NAMALWA (cell line): ENCODE measurements at regions not wholly inside any gene's neighbourhood (a gene's known extent, or its start where the extent isn't known, plus 50 kb on each side); places are given as distances from the start of the nearest gene placed in this dataset.

Experiments
- DNase-seq: peaks from one replicate; pipeline ENCODE4 v3.0.0-alpha.2; 2015; ENCODE audit warnings: low spot score

DNA sequence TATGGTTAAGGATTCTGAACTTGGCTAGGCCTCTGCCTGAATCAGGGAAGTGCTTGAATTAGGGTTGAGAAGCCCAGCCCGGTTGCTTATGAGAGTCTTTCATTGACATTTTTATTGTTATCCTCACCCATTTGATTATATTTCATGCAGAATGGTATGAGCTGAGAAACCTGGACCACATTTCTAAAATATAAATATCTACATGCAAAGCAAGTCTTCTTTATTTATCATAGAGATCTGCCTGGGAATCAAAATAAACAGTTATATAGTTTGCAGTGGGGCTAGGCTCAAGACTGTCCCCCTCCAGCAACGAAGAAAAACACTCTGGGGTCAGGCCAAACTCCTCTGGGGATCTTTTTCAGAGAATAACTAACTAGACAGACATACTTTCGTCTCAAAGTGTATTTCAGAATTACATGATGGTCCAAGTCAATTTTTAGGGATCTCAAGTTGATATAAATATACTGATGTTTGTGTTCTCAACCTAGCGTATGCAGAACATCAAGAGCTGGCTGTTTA, 675.4 kb upstream of the NR2F2 start:
- DNase-seq = no peak

DNA sequence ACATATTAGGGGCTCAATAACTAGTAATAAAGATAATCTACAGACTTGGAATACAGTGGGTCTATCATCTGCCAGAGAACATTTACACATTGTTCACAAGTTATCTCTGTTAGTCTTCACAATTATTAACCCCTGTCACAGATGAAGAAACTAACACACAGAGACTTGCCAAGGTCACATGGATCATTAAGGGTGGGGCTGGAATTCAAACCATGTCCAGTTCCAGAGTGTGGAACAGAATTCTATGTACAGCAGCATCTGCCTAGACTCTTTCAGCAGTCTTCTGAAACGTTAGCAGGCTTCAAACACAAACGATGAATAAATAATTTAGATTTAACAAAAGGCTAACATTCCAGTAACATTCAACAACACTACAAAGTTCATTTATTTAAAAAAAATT, 673.9 kb upstream of the NR2F2 start:
- DNase-seq = no peak

DNA sequence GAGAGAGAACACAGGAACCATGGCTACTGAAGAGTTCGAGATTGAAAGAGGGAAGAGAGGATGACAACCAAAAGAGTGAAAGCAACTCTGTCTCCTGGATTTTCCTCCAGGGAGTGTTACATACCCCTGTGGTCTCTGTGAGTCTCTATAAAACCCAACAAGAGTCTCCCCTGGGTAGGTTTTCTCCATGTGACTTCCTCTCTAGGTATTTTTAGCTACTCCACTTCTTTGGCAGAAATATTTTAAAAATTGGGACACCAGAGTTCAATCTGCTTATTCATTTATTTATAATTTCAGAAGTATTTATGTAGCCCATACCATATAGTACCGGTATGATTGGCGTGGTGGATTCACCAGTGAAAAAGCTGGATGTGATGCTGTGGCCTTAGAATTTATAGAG, 671.7 kb upstream of the NR2F2 start:
- DNase-seq = no peak

DNA sequence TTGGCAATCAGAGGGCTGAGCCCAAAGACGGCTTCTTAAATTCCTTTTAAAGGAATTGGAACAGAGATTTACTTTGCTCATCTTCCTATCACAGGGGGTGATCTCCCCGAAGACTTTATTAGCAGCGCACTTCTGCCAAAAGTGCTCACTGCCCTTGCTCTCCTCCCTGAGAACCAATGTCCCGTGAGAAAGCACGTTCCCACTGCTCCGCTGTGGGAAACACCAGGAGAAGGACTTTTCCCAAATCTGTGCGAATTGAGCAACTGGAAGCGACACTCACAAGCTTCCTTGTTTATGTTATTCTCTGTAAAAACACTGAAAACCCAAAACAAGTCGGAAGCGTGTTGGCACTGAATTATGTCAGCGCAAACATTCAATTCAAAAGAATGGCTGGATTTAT, 670.8 kb upstream of the NR2F2 start:
- no peak for DNase-seq

DNA sequence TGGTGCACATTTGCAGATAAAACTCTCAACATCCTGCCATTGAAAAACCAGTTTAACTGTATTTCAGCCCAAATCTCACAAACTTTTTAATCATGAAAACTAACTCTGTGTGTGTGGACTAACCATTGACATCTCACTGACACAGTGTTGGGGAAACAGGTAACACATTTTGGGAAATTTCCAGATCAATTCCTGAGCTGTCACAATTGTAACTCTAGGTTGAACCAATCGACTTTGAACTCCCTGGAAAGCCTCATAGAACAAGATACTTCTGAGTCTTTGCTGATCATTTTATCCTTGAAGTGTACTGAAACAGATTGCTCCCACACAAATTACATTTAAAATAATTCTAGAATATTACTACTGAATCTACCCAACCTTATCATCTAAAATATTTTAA, 667.9 kb upstream of the NR2F2 start:
- DNase-seq = no peak

DNA sequence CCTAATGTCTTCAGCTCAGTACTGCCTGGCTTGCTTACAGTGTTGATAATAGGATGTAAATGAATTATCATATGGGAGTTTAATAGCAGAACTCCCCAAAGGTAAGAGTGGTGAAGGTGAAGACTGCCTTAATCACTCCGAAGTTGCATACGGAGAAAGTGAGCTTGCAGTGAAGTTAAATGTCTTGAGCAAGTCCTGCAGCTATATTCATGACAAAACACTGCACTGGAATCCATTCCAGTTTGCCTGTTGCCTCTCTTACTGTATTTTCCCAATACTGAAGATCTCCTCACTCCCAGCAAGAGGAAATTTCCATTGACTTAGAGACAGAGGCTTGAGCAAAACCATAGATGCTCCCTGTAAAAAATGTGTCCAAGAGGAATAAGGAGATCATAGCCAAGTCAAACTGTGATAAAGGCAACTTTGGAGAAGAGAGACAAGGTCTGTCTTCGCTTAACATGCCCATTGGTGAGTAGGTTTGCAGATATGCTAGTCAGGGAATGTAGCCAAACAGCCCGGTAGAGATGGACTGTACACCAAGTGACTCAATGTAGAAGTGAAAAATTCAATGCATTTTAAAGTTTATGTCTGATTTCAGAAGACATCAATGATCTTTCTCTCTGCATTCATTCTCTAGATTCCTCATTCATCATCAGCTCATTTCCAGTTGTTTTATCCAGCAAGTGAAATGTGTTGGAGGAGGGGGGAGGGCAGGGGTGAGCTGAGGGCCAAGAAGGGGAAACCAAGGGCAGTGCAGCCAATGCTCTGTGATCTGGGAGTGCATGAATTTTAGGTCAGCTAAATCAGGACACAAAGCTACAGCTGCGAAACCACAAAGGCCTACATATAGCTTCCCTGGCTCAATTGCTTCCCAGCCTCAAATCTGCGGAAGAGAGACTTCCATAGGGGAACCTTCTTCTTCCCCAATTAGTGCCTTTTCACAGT, 667.1 kb upstream of the NR2F2 start:
- no peak for DNase-seq

DNA sequence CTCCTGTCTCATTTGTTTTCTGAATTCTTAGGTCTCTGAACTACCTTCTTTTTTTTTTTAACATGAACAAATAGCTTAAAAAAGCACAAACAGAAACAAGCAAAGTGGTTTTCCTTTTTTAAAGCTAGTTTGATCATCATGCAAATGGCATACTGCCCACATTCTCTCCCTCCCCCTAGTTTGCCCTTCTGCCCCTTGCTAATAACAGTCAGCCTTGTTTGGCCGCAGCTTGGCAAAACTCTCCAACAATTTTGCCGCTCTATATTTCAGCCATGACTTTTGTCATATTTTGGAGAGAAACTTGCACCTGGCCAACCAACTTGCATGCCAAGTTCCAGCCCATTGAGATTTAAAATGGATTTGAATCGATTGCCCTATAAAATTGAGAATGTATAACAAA, 666.0 kb upstream of the NR2F2 start:
- no peak for DNase-seq

DNA sequence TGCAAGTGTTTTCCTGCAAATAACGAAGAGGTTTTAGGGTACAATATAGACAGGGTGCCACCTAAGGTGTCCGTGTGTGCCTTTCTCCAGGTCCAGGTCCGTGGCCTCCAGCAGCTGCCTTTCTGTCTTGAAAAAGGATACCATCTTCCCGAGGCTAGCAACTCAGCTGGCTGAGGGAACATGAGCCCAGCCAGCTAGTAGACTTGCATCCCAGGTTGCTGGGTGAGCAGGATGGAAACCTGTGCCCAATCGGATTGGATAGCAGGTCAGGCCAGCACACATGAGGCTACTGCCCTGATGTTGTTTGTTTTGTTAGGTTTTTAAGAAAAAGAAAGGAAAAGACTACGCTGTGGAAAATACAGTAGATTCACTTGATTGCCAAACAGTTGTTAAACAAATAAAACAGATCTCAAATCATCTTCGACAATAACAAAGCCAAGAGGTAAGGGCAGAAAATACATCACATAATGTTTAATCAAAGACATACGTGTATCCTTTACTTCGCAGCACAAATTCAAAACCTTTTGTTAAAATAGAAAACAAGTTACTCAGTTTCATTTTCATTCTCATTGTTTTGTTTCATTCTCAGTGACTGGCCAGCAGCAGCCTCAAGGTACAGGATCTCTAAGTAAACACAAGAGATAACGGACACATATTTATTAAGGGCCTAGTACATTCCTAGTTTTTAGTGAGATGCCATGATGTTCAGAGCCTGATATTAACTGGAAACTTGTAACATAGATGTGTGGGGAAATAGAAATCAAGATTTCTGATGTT, 661.2 kb upstream of the NR2F2 start:
- no peak for DNase-seq

DNA sequence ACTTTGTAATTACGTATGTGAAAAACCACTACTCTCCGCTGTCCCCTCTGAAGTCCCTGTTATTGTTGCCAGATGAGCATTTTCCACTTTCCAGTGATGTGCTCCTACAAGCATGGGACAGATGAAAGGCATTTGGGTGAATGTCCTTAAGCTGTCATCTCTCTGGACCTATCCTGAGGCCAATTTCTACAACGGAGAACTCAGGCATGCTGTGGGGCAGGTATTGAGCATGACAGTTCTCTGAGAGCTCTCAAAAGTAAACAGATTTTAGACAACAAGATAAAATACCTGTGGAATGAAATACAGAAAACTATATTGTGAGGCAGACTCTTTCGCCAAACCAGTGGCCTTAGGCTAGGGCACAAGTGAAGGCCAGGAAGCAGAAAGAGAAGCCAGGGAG, 656.5 kb upstream of the NR2F2 start:
- no peak for DNase-seq

DNA sequence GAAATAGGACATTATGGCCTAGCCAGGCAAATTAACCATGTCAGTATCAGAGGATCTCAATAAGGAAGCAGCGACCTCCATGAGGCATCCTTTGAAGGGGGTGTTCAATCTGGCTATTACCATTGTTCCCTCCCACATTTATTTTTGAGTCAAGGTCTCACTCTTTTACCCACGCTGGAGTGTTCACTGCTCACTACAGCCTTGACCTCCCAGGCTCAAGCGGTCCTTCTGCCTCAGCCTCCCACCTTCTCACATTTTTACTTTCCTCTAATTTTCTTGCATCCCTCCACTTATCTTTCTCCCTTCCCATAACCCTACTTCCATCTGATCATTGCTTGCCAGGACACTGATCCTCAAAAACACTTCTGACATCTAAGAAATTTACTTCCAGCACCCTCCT, 654.0 kb upstream of the NR2F2 start:
- no peak for DNase-seq

DNA sequence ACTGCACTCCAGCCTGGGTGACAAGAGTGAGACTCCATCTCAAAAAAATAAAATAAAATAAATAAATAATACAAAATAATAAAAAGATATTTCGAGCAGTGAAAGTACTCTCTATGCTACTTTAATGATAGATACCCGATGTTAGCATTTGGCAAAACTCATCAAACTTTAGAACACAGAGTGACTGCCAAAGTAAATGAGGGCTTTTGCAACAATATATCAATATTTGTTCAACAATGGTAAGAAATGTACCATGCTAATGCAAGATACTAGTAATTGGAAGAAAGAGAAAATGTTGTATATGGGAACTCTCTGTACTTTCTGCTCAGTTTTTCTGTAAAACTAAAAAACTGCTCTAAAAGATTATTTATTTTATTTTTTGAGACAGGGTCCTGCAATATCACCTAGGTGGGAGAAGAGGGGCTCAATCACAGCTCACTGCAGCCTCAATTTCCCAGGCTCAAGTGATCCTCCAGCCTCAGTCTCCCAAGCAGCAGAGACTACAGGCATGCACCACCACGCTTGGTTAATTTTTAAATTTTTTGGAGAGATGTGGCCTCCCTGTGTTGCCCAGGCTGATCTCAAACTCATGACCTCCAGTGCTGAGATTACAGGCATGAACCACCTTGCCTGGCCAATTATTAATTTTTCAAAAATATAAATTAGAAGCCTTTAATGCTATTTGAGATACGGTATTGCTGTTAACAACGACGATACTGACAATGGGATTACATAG, 650.5 kb upstream of the NR2F2 start:
- no peak for DNase-seq

DNA sequence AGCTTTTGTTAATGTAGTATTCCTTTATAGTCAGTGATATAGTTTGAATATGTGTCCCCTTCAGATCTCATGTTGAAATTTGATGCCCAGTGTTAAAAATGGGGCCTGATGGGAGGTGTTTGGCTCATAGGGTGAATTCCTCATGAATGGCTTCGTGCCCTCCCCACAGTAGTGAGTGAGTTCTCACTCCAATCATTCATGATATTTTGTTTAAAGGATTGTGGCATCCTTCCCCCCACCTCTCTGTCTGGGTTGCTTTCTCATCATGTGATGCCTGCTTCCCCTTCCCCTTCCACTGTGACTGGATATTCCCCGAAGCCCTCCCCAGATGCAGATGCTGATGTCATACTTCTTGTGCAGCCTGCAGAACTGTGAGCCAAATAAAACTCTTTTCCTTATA, 649.8 kb upstream of the NR2F2 start:
- no peak for DNase-seq

DNA sequence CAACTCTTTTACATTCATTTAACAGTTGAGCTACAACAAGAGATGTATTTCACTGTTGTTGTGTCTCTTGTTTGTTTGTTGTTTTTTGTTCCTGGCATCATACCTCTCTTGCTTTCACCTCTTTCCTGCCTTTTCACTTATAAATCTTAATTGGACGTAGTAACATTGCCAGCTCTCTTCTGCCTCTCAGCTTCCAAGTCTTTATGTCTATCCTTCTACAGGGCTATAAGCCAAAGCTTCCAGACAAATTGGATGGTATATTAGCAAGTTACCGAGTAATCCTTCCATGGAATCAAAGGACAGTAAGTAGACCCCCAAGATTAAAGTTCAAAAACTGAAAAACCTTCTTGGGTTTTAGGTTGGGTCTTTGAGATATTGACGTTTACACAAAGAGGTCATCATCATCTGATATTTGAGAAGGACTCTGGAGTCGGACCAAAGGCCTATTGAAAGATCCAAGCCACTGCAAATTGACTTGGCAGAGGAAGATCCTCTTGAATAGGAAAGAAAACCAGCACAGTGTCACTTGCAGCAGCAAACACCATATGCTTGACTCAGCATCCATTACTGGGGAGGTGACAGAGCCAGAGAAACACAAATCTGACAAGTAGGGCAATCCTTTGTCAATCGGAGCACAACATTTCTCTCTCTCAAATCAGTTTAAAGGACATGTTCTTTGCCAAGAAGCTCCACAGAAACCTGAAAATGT, 648.5 kb upstream of the NR2F2 start:
- DNase-seq = no peak

DNA sequence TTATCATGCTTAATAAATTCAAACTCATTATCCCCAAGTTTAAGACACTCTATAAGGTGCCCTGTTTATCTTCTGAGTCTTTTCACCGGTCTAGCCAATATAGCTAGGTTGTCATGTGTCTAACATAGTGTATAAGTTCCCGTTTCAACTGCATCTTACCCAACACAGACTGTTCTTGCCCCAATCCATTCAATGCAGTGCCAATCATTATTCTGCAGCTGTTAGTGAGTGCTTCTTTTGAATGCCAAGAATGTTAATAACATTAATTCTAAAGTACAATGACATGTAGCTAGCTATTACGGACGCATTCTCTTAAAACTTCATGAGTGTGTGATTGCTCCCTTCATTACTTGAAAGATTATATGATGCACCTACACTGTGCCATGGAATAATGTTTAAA, 646.4 kb upstream of the NR2F2 start:
- no peak for DNase-seq

DNA sequence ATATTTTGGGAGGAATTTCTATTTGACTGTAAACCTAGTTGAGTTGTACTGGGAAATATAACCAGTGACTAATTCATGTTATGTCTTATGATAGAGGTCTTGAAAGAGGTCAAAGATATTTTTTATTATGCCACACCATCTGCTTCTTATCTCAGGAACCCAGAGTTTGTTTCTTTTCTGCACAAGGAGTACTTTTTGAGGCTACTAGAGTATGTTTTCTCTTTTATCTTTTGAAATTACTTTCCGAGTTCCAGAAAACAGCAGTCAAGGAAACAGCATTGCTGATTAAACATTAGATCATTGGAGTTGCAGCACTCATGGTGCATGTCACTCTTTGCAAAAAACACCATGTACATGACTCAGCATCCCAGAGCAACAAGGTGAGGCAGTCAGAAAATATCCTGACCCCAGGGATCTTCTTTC, 645.8 kb upstream of the NR2F2 start:
- no peak for DNase-seq

DNA sequence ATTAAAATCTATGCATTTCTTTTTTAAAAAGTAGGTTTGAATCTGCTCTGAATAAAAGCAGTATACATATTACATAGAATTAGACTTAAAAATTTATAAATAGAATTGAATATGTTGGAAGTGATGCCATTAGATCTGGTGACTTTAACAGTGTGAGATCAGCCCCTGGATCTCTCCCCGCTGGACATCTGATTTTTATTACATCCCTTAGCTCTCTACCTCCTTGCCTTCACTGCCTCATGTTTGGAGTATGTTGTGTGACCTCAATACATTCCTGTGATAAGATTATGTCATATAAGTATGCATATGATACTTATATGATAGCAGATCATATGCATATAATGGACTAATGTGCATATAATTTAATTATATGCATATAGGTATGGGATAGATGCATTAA, 643.4 kb upstream of the NR2F2 start:
- DNase-seq = no peak

DNA sequence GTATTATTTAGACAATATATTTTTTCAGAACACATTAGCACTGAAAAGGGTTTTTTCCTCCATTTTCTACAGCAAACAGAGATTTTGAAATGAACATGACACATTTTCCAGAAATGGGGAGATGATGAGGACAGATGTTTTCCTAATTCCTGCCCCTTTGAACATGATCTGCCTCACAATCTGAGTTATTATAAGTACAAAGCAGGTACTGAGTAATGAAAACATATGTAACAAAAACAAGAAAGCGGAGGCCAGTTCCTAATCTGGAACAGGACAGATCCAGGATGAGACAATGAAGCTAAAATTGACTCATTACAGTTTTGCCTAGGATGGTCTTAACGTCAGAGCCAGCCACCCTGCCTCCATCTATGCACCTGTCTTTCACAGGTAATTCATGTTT, 642.8 kb upstream of the NR2F2 start:
- no peak for DNase-seq

DNA sequence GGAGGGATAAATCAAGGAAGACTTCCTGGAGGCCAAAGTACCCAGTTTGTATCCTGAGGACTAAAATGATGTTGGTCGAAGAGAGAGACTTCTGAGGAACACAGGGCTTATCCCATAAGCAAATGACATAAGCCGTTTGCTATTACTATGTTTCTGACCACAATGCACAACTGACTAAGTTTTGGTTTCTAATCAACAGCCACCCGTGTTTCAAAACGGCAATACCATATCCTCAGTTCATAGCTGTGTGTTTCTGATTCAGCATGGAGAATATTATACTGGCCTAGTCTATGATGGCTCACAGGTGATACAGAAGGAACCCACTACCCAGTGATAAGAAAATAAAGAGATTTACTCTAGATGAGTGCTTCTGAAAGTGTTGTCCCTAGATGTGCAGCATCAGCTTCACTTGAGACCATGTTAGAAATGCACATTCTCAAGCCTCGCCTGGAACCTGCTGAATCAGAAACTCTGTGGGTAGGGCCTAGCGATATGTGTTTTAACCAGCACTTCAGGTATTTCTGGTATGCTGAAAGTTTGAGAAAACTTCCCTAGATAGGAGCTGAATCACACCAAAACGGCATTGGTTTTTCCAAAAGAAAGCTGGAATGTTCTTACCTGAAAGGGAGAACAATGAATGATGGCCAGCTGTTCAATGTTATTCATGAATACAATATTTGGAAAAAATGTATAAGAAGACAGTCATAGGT, 639.7 kb upstream of the NR2F2 start:
- DNase-seq = no peak

DNA sequence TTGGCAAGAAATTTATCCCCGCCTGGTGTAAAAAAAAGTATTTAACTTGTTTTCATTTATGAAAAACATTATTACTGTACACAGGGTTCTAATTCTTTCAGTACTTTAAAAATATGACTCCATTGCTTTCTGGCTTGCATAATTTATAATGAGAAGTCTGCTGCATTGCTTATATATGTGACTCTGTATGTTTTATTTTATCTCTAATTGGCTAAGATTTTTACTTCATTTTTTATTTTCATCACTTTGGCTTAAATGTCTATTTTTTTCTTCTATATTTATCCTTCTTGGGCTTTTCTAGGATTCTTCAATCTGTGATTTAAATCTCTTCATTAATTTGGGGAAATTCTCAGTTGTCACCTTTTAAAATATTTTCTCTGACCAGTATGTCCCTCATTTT, 636.6 kb upstream of the NR2F2 start:
- no peak for DNase-seq

DNA sequence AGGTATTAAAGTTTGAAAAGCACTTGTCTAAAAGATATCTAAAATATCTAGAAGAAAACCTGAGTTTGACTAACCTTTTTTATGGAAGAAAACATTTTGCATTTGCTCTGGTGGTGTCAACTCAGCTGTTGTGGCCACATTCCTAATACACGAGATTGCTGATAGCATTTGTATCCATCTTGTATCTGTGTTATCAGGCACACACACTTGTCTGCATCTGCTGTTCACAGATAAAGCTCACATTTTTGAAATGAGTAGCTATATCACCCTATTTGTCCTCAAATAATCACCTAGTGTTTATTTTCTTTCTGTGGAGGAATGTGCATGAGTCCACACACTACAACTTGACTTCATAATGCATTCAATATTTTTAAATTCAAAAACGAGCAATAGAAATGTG, 632.3 kb upstream of the NR2F2 start:
- no peak for DNase-seq

DNA sequence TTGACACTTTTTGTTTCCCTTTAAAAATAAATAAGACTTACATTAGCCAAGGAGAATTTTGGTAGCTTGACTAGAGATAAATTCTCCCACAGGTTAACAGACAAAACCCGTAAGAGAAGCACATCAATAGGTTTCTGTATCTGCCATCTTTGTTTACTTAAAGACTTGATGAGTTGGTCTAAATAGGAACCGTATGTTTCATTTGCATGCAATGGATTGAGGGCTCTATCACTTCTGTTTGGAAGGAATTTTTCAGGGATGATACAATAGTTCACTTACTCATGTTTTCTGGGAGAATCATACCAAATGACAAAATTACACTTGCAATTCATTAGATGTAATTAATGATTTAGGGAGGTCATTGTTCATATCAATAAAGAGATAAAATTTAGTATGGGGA, 631.5 kb upstream of the NR2F2 start:
- no peak for DNase-seq
